ENCODE measurements at regions not wholly inside any gene's neighbourhood (a gene's known extent, or its start where the extent isn't known, plus 50 kb on each side); places are given as distances from the start of the nearest gene placed in this dataset.

GRCh38 chr2:113806217-113806913, 49.9 kb upstream of the SLC35F5 start:
- no peak for FAIRE-seq
- DNase-seq (ENCODE audit: insufficient read length, low spot score): peak; percentile 32
